Heart left ventricle (tissue), 13 donors: ENCODE measurements at regions not wholly inside any gene's neighbourhood (a gene's known extent, or its start where the extent isn't known, plus 50 kb on each side); places are given as distances from the start of the nearest gene placed in this dataset.

Experiments
- CTCF ChIP-seq, 12 donors: fragments of 200-600 bp; sonication (generic) in 4 of 12; IDR thresholded peaks; one replicate each; pipeline versions ENCODE4 v1.5.0 to v1.8.0; 2018 to 2022; ENCODE audit warnings: antibody characterized with exemption in 12 of 12, mild to moderate bottlenecking in 5 of 12
- POLR2A ChIP-seq, 2 donors: fragments of 450-650 bp; IDR thresholded peaks; one replicate each; pipeline ENCODE4 v1.6.1; 2017; ENCODE audit warnings: antibody characterized with exemption in 2 of 2, mild to moderate bottlenecking in 2 of 2, moderate library complexity in 2 of 2
- donor health status: ischemic (EF 13 %, LVEDD 7.1; RV severe dilation, severe dysfunction).
- donor health status: DM: no; HTN: yes; CAD: no.
- donor health status: DM: no; HTN: no; CAD: no.
- donor health status: ischemic (EF 25% LVEDD 6.9; RV normal size, moderate dysfunction).
- donor health status: ischemic (EF 25% LVEDD 5.7; RV mildly dilated, moderate dysfunction).
- donor health status: ischemic (EF 35%, LVEDD 5.7; RV mildly dilated, moderate dysfunction).
- donor health status: nonischemic (EF 11% LVEDD 7.7; RV severe dilation, severe dysfunction).
- donor health status: DM: yes; HTN: yes; CAD: no.
- donor health status: PGD.
- donor health status: ischemic (EF 29% LVEDD 5.4; RV normal size, mild dysfunction).
- donor health status: nonischemic (EF 23%, LVEDD 6.1; RV moderate dilation, normal function).

- TF ChIP-seq CTCF (IDR thresholded peaks at IDR 0.05) (no peak), POLR2A (IDR thresholded peaks at IDR 0.05) (no peak)
Measured at GRCh38 chr18:24593886-24594285, 133.4 kb downstream of the HRH4 start.
